Testis (tissue), 2 donors: ENCODE measurements at regions not wholly inside any gene's neighbourhood (a gene's known extent, or its start where the extent isn't known, plus 50 kb on each side); places are given as distances from the start of the nearest gene placed in this dataset.

Experiments used
- CTCF ChIP-seq, 3 experiments: fragments of 450-650 bp in 2 of 3; fragments of 200-600 bp in 1 of 3; sonication (generic) in 1 of 3; IDR thresholded peaks; one replicate each; pipeline ENCODE4 v1.5.1; 2016 to 2019; ENCODE audit warnings: antibody characterized with exemption in 3 of 3, mild to moderate bottlenecking in 2 of 3, moderate library complexity in 1 of 3
- POLR2A ChIP-seq: fragments of 450-650 bp; IDR thresholded peaks from one replicate; pipeline ENCODE4 v1.6.1; 2017; ENCODE audit warnings: antibody characterized with exemption, mild to moderate bottlenecking, moderate library complexity

GRCh38 chr3:64761729-64762128, 73.9 kb upstream of the ADAMTS9 start:
- no peak for TF ChIP-seq POLR2A
- TF ChIP-seq CTCF (IDR thresholded peaks at IDR 0.05), result no peak
